CD1c-positive myeloid dendritic cell (primary cell): ENCODE measurements at regions not wholly inside any gene's neighbourhood (a gene's known extent, or its start where the extent isn't known, plus 50 kb on each side); places are given as distances from the start of the nearest gene placed in this dataset.

Source experiments
- DNase-seq: peaks from one replicate; pipeline ENCODE4 v3.0.0-alpha.2; 2016; ENCODE audit errors: extremely low spot score

DNA sequence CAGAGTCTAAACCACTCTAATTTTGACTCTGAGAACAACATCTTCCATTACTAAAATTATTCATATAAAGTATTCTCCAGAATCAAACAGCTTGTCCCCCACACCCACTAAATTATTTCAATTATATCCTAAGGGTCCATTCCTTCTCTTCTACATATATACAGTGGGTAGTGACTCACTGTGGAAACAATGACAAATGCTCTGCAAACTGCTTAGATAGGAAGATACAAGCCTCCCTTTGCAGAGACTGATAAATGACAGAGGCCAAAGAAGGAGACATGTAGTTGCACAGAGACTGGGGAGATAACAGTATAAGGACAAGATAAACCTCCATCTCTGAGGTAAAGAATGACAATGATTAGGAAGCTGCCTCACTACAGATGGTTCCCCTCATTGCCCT is 1087.4 kb downstream of the AGBL1 start:
- DNase-seq: no peak

DNA sequence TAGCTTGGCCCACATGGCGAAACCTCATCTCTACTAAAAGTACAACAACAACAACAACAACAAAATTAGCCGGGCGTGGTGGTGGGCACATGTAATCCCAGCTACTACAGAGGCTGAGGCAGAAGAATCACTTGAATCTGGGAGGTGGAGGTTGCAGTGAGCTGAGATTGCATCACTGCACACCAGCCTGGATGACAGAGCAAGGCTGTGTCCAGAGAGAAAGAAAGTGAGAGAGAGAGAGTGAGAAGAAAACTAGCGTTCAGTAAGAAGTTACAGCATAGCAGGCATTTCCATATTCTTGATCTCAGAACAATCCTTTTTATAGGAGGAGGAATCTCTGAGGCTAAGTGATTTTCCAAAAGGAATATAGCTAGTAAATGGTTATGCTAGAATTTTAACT is 1076.1 kb downstream of the AGBL1 start:
- DNase-seq: no peak

DNA sequence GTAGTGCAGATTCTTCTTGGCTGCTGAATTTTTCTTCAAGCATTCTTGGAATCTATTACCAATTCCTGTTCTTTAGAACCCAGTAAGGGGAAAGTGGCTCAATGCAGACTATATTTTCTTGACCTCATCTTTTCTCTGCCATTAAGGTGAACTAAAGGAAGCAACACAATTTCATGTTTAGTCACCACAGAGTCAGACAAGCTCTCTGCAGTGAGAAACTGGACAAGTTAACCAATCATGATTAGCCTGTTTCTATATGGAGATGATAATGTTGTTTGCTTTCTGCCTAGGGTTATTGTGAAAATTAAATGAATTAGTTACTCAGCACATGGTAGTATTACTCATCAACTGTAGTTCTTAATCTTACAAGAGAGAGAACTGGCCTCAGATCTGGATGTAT is 1075.1 kb downstream of the AGBL1 start:
- no peak for DNase-seq

DNA sequence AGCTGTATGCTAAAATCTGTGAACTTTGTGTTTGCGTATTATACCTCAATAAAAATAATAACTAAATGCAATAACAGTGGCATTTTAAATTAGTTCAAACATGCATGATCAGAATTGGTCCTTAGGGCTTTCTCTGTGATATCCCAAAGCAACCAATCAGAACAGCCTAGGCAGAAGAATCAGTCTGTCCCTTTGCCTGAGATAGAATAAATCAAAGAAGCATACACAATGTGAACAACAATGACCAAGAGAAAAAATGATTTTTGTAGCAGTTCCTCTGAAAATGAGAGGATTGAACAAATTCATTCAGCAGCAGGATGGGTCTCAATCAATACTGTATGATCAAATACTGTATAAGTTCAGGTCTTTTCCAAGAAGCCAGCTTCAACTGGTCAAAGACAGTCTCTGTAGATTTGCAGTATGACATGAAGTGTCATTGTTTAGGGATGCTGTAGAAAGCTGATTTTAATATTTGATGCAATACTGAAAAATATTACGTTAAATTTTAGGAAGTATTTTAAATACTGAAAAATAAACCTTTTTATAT is 1071.6 kb downstream of the AGBL1 start:
- no peak for DNase-seq

DNA sequence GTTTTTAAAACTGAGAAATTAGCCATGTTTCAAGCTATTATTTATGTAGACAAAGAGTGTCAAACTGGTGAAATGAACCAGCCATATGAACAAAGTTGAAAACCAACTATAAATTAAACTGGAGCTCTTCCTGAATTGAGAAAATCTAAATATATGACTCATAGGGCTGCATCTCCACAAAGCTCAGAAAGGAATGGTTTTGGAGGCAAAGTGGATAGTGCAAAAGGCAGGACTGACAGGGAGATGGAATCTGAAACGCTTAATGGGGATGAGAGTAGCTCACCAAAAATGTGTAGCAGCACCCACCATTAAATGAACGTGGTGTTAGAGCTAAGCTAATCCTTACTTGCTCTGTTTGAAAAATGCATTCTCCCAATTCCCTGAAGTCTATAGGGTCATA is 1066.0 kb downstream of the AGBL1 start:
- no peak for DNase-seq

DNA sequence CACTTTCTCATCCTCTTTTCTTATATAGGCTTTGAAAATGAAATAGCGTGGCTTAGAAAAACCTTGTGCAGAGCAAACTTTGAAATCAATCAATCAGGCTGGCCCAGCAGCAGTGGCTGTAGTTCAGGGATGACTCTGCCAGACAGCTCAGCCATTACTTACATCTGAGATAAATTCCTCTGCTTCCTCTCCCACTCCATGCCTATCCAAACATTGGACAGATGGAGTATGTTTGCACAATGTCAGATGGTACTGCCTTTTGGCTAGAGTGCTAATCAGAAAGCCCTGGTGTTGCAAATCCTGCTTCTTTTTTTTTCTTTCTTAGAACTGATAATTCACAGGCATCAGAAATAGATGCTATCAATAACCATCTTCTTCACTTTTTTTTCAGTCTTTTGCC is 1065.1 kb downstream of the AGBL1 start:
- DNase-seq: no peak

DNA sequence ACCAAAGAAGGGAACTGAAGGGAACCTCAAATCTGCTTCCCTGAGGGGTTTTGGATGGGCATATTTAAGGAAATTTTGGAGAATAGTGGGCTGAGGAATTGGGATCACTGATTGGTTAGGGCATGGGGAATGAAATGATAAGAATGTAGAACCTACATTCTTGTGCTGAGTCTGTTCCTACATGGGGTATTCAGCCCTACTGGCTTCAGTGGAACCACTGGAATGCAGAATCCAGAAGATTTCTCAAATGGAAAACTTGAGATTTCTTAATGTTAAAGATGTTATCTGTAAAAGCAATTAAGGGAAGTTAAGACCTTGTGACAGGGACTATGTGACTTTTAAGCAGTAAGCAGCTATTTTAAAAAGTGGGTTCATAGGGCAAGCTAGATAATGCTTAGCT is 1062.4 kb downstream of the AGBL1 start:
- no peak for DNase-seq

DNA sequence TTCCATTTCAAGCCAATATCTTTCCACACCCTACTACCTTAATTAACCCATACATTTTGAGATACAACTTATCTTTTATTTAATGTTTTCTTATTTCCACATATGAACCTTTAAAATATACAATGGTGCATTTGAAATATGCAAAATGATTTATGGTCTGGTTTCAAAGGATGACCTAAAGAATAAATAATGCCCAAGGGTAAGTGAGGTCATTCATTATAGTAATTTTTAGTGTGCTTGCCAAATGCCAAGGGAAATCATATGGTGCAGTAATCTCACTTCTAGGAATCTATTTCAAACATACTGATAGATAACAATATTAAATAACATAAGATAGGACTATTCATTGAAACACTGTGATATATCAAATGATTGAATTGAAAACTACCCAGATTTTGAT is 1055.4 kb downstream of the AGBL1 start:
- DNase-seq: no peak

DNA sequence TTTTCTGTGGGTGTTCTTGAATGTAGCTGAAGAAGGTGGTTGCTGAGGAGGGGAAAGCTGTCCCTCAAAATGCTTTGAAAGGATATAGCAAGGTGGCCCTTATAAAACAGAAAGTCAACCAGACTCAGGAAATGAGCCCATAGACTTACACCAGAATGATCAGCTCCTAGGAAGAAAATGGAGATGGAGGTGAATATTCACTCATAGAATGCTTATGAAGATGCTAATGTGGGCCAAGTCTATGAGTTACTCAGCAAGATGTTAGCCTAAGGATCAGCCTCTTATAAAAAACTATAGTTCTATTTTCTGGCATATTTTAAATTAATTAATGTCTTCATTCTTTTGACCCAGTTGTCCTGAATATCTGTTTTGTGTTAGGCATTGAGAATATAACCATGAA is 1054.0 kb downstream of the AGBL1 start:
- no peak for DNase-seq

DNA sequence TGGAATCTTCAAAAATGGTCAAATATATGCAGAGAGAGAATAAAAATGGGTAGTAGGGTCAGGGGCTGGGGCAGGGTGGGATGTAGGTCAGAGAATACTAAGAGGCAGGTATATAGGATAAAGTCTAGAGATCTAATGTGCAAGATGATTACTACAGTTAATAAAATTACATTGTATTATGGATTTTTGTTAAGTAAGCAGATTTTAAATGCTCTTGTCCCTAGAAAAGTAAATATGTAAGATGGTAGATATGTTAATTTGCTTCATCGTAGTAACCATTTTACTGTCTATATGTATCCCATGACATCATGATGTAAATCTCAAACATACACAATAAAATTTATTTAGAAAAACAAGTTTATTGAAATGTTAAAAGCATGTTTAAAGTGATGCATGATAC is 1051.4 kb downstream of the AGBL1 start:
- no peak for DNase-seq

DNA sequence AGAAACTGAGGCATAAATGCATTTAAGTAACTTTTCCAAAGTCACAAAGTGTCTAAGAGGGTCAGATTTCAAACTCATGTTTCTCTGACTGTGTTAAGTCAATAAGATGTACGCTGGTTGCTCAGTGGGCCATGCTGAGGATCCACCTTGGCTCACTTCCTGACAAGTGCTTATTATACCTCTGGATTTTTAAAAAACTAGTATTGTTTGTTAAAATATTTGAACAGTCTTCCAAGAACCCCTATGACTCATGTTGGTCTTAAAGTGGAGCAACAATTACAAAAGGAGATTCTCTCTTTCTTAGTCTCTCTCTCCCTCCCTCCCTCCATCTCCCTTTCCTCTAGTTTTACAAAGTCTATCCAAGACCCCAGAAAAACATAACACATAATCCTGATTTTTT is 1050.2 kb downstream of the AGBL1 start:
- DNase-seq: no peak

DNA sequence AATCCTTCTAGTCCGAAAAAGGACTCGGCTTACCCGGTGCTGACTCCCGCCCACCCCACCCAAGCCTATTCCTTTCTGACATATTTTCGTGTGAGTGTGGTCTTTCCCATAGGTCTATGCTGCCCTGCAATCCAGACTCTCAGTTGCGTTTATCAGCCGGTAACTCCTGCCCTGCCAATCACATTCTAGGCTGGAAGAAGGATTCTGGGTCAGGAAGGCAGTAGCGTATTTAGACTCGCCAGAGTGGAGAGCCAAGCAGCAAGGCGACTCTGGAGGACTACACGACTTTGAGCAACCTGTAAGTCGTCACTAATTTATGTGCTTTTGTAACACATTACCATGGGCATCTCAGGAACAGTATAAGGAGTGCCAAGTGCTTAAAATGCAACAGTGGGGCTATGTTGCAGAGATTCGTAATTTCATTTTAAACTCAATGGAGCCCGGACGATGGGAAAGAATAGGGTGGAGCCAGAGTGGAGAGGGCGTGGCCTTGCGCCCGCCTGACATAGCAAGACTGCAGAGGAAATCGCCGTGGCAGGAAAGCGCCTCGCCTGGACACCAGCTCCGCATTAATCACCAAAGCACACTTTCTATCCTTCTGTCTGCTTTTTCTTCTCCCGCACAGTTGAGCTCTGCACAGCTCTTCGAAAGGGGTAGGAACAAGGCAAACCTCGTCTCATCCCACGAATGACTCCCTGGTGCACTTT is 1044.2 kb downstream of the AGBL1 start:
- DNase-seq: no peak

DNA sequence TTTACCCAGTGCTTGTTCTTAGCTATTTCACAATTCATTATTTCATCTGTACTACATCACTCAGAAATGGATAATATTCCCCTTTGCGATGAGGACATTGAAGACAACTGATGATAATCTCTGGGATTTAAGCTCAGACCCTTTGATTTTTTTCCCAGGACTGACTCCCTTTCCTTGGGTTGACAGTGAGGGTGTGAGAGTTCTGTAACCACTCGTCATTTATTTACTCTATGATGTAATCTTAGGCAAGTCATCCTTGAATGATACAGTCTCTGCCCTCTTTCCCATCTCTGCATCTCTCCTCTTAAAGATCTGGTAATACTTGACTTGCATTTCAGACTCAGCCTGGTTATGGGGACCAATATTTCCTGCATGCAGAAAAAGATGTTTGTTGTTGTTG is 1041.7 kb downstream of the AGBL1 start:
- no peak for DNase-seq

DNA sequence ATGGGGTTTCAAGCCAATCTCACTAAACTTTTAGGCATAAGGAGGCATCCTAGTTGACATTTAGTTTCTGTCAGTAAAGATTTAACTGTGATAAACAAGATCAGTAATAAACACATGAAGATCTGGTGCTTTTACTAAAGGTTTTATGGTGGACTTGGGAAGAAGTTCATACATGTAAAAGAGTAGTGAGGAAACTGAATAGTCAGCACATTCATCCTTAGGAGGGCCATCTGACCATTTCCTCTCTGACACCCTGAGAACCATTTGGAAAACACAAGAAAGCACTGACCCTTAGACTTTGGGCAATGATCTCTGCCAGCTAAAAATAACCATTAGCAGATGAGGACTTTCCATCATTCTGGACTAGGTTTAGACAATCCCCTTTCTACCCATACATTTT is 1040.9 kb downstream of the AGBL1 start:
- DNase-seq: no peak

DNA sequence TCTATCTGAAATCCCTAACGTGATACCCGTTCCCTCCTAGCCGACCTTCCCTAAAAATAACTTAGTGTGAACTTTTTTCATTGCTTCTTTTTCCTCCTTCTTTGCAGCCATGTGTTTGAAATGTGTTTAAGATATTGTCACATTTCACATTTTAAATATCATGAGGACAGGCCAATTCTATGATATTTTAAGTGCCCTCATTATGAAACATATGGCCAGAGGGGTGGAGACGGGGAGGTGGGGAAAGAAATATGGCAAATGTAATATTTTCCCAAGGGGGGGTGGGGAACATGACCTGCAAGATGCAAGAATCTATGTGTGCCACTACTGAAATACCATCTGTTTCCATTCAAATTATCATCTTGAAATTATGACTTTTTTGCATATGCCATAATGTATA is 1039.2 kb downstream of the AGBL1 start:
- DNase-seq: no peak

DNA sequence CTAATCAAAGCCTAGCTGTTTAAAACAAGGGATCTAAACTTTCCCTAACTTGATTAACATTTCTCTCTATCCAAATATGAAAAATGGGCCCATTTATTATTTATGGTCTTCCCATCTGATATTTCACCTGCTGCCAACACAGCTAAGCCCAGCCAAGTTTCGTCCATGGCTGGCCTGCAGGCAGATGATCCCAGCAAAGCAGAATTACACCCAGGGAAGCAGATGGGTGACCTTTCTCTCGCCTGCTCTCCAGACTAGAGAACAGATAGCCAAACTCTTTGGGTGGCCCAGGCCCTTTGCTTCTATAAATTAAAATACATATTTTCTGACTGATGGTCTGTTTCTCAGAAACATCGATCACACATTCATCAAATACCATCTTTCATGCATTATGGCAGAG is 1038.8 kb downstream of the AGBL1 start:
- no peak for DNase-seq

DNA sequence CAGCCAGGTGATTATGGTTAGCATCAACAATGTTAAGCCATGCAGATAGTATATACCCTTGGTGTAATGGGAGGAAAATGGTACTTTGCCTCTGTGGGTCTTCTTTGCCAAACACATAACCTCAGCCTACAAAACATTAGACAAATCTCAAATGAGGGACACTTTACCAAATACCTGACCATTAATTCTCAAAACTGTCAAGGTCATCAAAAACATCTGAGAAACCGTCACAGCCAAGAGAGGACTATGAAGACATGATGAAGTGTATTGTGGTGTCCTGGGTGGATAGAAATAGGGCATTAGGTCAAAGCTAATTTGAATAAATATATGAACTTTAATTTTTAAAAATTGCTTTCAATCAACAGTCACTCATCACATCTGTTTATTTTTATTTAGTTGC is 1036.1 kb downstream of the AGBL1 start:
- DNase-seq: no peak

DNA sequence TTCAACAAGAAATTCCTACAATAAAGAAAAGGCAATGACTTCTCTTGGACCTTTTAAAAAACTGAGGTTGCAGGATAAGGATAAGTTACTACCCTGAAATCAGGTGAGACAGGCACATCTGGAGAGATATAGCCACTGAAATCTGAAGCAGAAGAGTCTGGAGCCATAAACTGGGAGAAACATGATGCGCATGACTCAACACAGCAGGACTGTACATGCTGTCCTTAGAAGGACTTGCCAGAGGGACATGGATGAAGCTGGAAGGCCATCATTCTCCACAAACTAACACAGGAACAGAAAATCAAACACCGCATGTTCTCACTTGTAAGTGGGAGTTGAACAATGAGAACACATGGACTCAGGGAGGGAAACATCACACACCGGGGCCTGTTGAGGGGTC is 1020.2 kb downstream of the AGBL1 start:
- no peak for DNase-seq

DNA sequence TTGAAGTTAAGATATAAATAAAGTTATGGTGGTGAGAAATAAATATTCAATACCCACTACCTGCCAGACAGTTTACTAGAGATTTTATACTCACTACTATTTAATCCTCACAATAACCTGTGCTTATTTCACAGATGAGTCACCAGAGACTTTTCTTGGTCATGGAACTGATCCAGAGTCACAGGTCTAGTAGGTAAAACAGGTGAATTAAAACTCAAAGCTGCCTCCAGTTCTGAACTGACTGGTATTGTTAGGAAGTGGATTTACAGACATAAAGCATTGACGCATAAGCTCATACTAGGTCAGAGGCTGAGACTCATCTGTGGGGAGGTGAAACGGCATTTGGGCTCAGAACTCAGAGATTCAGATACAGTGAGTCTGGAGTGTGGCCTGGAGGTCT is 1009.9 kb downstream of the AGBL1 start:
- DNase-seq: no peak

DNA sequence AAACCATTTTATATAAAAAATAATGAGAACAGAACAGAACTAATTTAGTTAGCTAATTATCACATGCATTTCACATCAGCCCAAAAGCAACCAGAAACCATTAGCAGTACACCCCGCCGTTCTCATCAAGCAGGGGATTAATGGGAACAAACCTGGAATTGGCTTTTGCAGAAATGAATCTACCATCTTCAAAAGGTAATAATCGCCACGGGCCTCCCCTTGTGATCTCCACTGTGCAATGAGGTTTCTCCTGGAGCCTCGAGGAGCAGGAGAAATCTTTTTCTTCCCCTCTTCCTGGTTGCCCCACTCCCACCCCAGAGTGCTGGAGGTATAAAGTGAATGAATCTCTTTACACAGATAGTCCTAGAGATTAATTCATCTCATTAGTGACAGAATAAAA is 1003.5 kb downstream of the AGBL1 start:
- DNase-seq: no peak

DNA sequence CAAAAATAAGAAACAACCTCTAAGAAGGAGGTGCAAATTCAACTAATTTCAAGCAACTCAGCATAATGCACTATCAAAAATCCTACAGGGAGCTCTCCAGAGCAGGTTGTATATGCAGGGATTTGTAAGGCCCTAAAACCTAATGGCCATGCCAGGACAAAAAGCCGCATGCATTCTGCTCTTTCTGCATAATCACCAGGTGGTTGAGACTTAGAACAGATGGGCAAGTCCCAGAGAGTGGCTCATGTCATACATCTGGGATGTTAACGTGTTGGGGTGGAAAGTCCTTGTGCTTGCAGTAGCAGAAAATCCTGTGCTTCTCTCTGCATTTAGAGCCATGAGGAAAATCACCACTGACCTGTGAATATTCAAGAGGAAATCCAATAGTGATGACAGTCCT is 1002.9 kb downstream of the AGBL1 start:
- DNase-seq: no peak

DNA sequence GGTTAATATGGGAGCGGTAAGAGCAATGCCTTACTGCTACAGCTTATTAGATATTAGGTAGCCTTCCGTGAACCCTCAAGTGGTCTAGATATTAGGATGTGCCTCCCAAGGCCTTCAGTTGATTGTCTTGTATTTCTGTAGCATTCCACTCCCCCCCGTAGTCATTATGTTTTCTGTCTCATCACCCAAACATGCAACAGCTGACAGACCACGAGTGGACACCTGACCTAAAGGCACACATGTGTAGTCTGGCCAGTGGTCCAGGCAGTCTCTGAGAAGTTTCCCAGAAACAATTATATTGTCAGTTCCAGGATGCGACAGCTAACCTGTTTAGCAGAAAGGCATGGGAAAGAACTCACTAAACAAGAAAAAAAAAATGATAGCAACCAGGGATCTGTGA is 1000.9 kb downstream of the AGBL1 start:
- no peak for DNase-seq
